ENCODE measurements at regions not wholly inside any gene's neighbourhood (a gene's known extent, or its start where the extent isn't known, plus 50 kb on each side); places are given as distances from the start of the nearest gene placed in this dataset.

DNA sequence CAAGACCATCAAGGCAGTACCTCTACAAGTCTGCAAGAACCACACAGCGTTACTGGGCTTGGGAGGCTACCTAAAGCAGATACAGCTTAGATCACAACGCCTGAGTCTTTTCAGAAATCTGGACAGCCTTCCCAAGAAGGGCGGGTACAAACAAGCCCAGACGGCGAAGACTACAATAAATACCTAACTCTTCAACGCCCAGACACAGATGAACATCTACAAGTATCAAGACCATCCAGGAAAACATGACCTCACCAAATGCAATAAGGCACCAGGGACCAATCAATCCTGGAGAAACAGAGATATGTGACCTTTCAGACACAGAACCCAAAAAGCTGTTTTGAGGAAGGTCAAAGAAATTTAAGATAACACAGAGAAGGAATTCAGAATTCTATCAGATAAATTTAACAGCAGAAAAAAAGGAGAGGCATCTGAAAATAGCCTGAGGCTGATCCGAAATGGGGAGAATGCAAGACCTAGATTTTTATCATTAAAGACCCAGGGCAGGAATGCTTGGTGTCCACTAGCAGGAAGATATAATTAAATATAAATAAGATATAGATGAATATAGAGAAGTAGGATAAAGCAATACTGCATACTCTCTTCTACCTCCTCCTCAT is 131.7 kb upstream of the COL21A1 start:
- DNase-seq (ENCODE audit: insufficient read length, low spot score) (no peak), FAIRE-seq (no peak)
- TF ChIP-seq POLR2AphosphoS5 (IDR thresholded peaks at IDR 0.05; ENCODE audit: low read depth, low read length) (no peak), POLR2A (IDR thresholded peaks at IDR 0.05; ENCODE audit: low read depth, low read length) (no peak), SPI1 (IDR thresholded peaks at IDR 0.05; ENCODE audit: low read depth, low read length) (no peak), POU2F2 (IDR thresholded peaks at IDR 0.05; ENCODE audit: low read depth, low read length) (no peak), PAX5 (IDR thresholded peaks at IDR 0.05; ENCODE audit: insufficient read depth, low read length, severe bottlenecking) (no peak), TAF1 (IDR thresholded peaks at IDR 0.05; ENCODE audit: low read depth, low read length) (no peak)

DNA sequence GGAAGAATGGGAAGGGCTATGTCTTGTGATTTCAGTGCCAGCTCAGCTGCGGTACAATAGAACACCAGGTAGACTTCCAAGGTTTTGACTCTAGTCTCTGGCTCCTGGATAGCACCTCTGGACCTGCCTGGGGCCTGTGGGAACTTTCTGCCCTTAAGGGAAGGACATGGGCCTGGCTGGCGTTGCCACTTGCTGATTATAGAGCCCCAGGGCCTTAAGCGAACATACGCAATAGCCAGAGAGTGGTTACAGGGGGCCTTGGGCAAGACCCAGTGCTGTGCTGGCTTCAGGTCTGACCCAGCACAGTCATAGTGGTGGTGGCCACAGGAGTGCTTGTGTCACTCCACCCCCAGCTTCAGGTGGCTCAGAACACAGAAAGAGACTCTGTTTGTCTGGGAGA is 131.1 kb upstream of the COL21A1 start:
- DNase-seq (ENCODE audit: insufficient read length, low spot score) (no peak), FAIRE-seq (no peak)
- TF ChIP-seq POLR2AphosphoS5 (IDR thresholded peaks at IDR 0.05; ENCODE audit: low read depth, low read length) (no peak), TAF1 (IDR thresholded peaks at IDR 0.05; ENCODE audit: low read depth, low read length) (no peak), SPI1 (IDR thresholded peaks at IDR 0.05; ENCODE audit: low read depth, low read length) (no peak), PAX5 (IDR thresholded peaks at IDR 0.05; ENCODE audit: insufficient read depth, low read length, severe bottlenecking) (no peak), POLR2A (IDR thresholded peaks at IDR 0.05; ENCODE audit: low read depth, low read length) (no peak), POU2F2 (IDR thresholded peaks at IDR 0.05; ENCODE audit: low read depth, low read length) (no peak)

DNA sequence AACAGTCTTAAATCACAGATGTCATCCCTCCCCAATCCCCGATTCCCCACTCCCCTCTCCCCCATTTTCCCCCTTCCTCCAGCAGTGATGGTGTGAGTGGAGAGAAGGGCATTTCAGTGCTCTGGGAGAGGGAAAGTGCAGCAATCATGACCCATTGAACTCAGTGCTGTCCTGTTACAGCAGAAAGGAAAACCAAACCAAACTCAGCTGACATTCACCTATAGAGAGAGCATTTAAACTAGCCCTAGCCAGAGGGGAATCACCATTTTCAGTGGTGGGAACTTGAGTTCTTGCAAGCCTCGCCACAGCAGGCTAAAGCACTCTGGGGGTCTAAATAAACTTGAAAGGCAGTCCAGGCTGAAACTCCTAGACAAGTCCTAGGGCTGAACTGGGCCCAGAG is 129.9 kb upstream of the COL21A1 start:
- no peak for TF ChIP-seq TAF1 (IDR thresholded peaks at IDR 0.05; ENCODE audit: low read depth, low read length)
- TF ChIP-seq POLR2A (IDR thresholded peaks at IDR 0.05; ENCODE audit: low read depth, low read length): no peak
- TF ChIP-seq PAX5 (IDR thresholded peaks at IDR 0.05; ENCODE audit: insufficient read depth, low read length, severe bottlenecking): no peak
- no peak for TF ChIP-seq POLR2AphosphoS5 (IDR thresholded peaks at IDR 0.05; ENCODE audit: low read depth, low read length)
- no peak for TF ChIP-seq SPI1 (IDR thresholded peaks at IDR 0.05; ENCODE audit: low read depth, low read length)
- no peak for TF ChIP-seq POU2F2 (IDR thresholded peaks at IDR 0.05; ENCODE audit: low read depth, low read length)
- DNase-seq (ENCODE audit: insufficient read length, low spot score) (no peak), FAIRE-seq (no peak)

DNA sequence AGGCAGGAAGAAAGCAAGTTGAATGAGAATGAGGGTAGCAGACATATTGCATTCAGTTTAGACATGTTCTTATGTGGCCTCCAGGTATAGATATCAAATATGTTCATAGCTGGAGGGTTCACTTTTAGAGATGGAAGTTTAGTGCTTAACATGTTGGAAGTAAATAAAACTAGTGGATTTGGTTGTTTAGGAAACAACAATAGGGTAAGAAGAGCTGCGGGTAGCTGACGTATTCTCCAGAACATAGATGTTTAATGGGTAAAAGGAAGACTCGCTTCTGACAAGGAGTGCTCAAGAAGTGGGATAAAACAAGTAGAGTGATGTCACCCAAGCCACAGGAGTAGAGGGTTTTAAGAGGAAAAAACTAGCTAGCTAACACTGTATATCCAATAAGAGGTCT is 128.4 kb upstream of the COL21A1 start:
- FAIRE-seq (no peak), DNase-seq (ENCODE audit: insufficient read length, low spot score) (no peak)
- no peak for TF ChIP-seq PAX5 (IDR thresholded peaks at IDR 0.05; ENCODE audit: insufficient read depth, low read length, severe bottlenecking)
- TF ChIP-seq TAF1 (IDR thresholded peaks at IDR 0.05; ENCODE audit: low read depth, low read length): no peak
- no peak for TF ChIP-seq SPI1 (IDR thresholded peaks at IDR 0.05; ENCODE audit: low read depth, low read length)
- no peak for TF ChIP-seq POLR2A (IDR thresholded peaks at IDR 0.05; ENCODE audit: low read depth, low read length)
- no peak for TF ChIP-seq POU2F2 (IDR thresholded peaks at IDR 0.05; ENCODE audit: low read depth, low read length)
- no peak for TF ChIP-seq POLR2AphosphoS5 (IDR thresholded peaks at IDR 0.05; ENCODE audit: low read depth, low read length)

DNA sequence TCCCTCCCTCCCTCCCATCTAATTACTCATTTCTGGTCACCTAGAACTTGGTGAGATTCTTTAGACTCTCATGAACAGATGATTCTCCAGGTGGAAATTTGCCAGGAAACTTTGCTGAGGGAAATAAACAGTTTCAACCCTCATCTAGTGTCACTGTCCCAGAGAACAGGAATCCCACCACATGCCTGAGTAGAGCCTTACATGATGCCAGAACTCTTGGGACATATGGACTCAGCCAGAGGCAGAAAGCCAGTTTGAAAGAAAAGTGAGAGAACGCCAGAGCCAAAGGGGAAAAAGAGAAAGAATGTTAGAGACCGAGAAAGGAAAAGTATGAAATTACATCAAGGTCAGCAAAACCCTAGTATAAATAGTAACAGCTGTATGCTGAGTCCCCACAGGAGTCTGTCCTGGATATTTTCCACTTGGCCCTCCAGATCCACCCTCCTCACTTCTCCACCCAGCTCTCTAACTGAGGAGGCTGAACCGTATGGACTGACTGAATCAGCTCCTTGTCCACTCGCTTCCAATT is 127.5 kb upstream of the COL21A1 start:
- FAIRE-seq: no peak
- DNase-seq (ENCODE audit: insufficient read length, low spot score): no peak
- TF ChIP-seq POU2F2 (IDR thresholded peaks at IDR 0.05; ENCODE audit: low read depth, low read length) (no peak), SPI1 (IDR thresholded peaks at IDR 0.05; ENCODE audit: low read depth, low read length) (no peak), TAF1 (IDR thresholded peaks at IDR 0.05; ENCODE audit: low read depth, low read length) (no peak), PAX5 (IDR thresholded peaks at IDR 0.05; ENCODE audit: insufficient read depth, low read length, severe bottlenecking) (no peak)

DNA sequence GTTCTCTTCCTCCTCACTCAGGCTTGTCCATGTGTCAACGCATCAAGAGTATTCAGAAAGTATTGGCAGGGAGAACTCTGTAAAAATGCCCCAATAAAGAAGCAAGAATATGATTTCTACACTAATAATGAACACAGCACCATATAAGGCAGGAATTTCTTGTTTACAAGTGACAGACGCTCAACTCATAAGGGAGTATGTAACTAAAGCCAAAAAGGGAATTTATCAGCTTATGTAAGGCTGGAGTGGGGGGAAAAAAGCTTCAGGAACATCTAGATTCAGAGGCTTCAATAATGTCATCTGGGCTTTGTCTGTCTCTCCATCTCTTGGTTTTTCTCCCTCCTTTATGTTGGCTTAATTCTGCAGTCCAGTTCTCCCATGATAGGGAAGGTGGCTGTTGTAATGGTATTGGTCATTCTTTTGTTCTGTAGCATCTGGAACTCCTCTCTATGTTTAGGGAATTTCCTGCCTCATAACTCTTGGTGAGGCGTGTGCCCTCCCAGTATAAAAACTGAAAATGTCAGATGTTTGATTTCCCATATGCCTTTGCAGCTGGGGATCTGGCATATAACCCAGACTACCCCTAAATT is 125.1 kb upstream of the COL21A1 start:
- DNase-seq (ENCODE audit: insufficient read length, low spot score) (no peak), FAIRE-seq (no peak)
- TF ChIP-seq TAF1 (IDR thresholded peaks at IDR 0.05; ENCODE audit: low read depth, low read length) (no peak), PAX5 (IDR thresholded peaks at IDR 0.05; ENCODE audit: insufficient read depth, low read length, severe bottlenecking) (no peak), POU2F2 (IDR thresholded peaks at IDR 0.05; ENCODE audit: low read depth, low read length) (no peak), POLR2AphosphoS5 (IDR thresholded peaks at IDR 0.05; ENCODE audit: low read depth, low read length) (no peak), POLR2A (IDR thresholded peaks at IDR 0.05; ENCODE audit: low read depth, low read length) (no peak), SPI1 (IDR thresholded peaks at IDR 0.05; ENCODE audit: low read depth, low read length) (no peak)

DNA sequence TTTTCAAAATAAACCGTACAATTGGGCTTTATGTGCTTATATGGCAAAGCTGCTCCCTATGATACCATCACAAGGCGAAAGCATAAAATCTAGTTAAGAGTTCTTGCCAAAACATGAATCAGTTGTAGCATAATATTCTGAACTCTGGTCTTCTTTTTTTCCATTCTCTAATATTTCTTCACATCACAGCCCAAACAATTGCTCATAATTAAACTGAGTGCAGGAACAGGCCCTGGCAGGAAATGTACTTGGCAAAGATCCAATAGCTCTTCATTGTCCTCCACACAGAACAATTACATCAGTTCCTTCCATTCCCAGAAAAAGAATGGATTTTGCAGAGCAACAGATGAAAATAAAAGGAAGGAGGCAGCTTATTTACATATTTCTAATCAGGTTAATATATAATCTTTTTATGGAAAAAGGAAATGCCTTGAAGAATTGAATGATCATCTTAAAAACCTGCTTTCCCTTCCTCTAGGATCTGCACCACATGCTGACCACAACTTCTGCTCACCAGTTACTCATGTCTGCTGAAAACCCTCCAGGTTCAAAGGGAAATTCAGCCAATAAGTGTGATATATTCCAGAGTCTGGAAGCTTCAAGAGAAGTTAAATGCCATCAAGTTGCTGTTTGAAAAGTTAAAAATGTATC is 123.3 kb upstream of the COL21A1 start:
- no peak for DNase-seq (ENCODE audit: insufficient read length, low spot score)
- TF ChIP-seq SPI1 (IDR thresholded peaks at IDR 0.05; ENCODE audit: low read depth, low read length) (peak; percentile 89), TAF1 (IDR thresholded peaks at IDR 0.05; ENCODE audit: low read depth, low read length) (no peak), PAX5 (IDR thresholded peaks at IDR 0.05; ENCODE audit: insufficient read depth, low read length, severe bottlenecking) (no peak), POU2F2 (IDR thresholded peaks at IDR 0.05; ENCODE audit: low read depth, low read length) (no peak), POLR2A (IDR thresholded peaks at IDR 0.05; ENCODE audit: low read depth, low read length) (no peak), POLR2AphosphoS5 (IDR thresholded peaks at IDR 0.05; ENCODE audit: low read depth, low read length) (no peak)
- no peak for FAIRE-seq

DNA sequence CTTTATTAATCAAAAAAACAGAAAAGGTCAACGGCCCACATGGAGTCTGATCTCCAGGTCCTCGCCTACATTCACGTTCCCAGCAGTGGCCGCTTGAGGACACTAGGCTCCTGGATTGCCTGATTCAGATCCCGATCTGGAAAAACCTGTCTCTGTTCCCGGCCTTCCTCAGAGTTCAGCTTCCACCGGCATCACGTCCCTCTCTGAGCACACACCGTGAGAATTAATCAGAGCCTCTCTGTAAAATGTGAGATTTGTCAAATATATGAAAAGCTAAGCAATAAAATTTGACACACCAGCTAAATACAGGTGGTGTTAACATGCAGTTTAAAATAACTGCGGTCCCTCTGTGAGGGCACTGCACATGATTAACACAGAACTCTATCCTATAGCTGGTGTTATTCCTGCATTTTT is 122.8 kb upstream of the COL21A1 start:
- TF ChIP-seq POLR2A (IDR thresholded peaks at IDR 0.05; ENCODE audit: low read depth, low read length) (no peak), POLR2AphosphoS5 (IDR thresholded peaks at IDR 0.05; ENCODE audit: low read depth, low read length) (no peak), SPI1 (IDR thresholded peaks at IDR 0.05; ENCODE audit: low read depth, low read length) (no peak)
- FAIRE-seq (no peak), DNase-seq (ENCODE audit: insufficient read length, low spot score) (no peak)

DNA sequence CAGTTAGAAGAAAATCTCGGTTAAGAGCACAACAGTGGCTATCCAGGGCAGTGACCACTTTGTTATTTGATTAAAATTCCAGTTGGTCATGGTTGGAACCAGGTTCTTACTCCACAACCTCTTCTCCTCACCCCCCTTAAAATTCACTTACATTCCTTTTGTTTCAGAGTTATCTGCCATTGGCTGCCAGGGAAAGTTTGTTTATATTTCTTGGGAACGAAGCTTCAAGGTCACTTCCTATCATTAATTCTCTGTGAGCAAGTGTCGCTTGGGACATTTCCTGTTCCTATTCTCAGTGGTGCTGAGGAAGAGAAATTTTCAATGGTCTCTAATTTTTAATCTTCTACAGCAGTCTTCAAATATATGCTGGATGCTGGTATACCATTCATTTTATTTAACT is 121.1 kb upstream of the COL21A1 start:
- no peak for FAIRE-seq
- TF ChIP-seq SPI1 (IDR thresholded peaks at IDR 0.05; ENCODE audit: low read depth, low read length): no peak
- no peak for TF ChIP-seq POLR2A (IDR thresholded peaks at IDR 0.05; ENCODE audit: low read depth, low read length)
- TF ChIP-seq POU2F2 (IDR thresholded peaks at IDR 0.05; ENCODE audit: low read depth, low read length): no peak
- TF ChIP-seq POLR2AphosphoS5 (IDR thresholded peaks at IDR 0.05; ENCODE audit: low read depth, low read length): no peak
- TF ChIP-seq TAF1 (IDR thresholded peaks at IDR 0.05; ENCODE audit: low read depth, low read length): no peak
- TF ChIP-seq PAX5 (IDR thresholded peaks at IDR 0.05; ENCODE audit: insufficient read depth, low read length, severe bottlenecking): no peak
- DNase-seq (ENCODE audit: insufficient read length, low spot score): no peak

Measured in GM12891 (cell line).